Right atrium auricular region (tissue), 2 donors: ENCODE measurements at regions not wholly inside any gene's neighbourhood (a gene's known extent, or its start where the extent isn't known, plus 50 kb on each side); places are given as distances from the start of the nearest gene placed in this dataset.

Experiments
- DNase-seq: peaks from one replicate; pipeline ENCODE4 v3.0.0-alpha.2; 2019; ENCODE audit warnings: low spot score
- H3K27ac ChIP-seq, 2 donors: fragments of 200-600 bp; sonication (generic); 1 replicate in 1 of 2; 2 replicates in 1 of 2; pipeline ENCODE4 v1.5.1; 2016 to 2019
- H3K27me3 ChIP-seq, 2 donors: fragments of 200-600 bp; sonication (generic); one replicate each; pipeline versions ENCODE4 v1.5.1 to v1.6.0; 2017 to 2019
- H3K36me3 ChIP-seq: fragments of 200-600 bp; sonication (generic); one replicate; pipeline ENCODE4 v1.5.1; 2016
- H3K4me1 ChIP-seq, 2 donors: fragments of 200-600 bp; sonication (generic); one replicate each; pipeline versions ENCODE4 v1.5.1 to v1.6.0; 2017 to 2019
- H3K4me3 ChIP-seq, 2 donors: fragments of 200-600 bp; sonication (generic); 1 replicate in 1 of 2; 2 replicates in 1 of 2; pipeline ENCODE4 v1.5.1; 2017 to 2019; ENCODE audit warnings: mild to moderate bottlenecking in 1 of 2, moderate library complexity in 1 of 2
- H3K9me3 ChIP-seq, 2 donors: fragments of 200-600 bp; sonication (generic); one replicate each; pipeline ENCODE4 v1.5.1; 2019
- TF ChIP-seq, protein P1 (sequence below), 2 donors: fragments of 200-600 bp; sonication (generic); IDR thresholded peaks; one replicate each; pipeline ENCODE4 v1.5.1; 2019; ENCODE audit warnings: antibody characterized with exemption in 2 of 2

DNA sequence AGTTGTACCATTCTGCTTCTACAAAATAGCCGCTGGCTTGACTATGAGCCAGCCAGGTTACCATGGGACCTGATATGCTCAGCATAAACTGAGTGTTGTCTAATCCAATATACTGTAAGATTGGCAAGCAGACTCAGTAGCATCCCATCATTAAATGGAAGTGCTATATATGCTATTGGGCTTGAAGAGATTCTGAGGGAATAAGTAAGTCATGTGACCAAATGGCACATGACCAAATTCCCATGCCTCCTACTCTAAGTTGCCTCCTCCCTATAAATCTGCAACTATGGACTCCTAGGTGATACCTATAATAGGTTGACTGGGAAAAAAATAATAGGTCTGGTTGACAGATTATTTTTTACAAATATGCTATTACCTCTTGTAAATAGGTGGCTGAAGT lies 698.6 kb downstream of the BRINP3 start:
- H3K4me1 ChIP-seq, result no peaks in the 10 kb centered on the region
- no peak for DNase-seq

DNA sequence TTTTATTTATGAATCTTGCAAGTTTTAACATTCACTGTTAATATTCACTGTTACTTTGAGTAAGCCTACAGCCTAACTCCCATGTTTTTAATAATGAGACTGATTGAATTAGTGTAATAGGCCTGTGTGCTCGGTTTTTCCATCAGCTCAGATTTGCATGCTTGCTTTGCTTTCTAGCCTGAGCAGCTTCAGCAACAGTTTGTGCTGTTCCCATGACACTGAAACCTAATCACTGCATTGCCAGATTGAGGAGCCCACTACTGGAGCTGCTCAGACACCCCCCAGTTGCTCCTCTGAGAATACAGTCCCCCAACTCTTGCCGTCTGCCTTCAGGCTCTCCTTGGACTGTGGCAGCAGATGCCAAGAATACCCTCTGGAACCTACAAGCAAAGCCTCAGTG lies 695.4 kb downstream of the BRINP3 start:
- Histone ChIP-seq H3K27me3 (no peaks in the 10 kb centered on the region), H3K36me3 (no peaks in the 10 kb centered on the region), H3K9me3 (no peaks in the 10 kb centered on the region), H3K4me3 (no peak overlapping the region), H3K27ac (no peak overlapping the region), H3K4me1 (no peaks in the 10 kb centered on the region)
- DNase-seq, result no peak
- TF ChIP-seq, protein P1, sequence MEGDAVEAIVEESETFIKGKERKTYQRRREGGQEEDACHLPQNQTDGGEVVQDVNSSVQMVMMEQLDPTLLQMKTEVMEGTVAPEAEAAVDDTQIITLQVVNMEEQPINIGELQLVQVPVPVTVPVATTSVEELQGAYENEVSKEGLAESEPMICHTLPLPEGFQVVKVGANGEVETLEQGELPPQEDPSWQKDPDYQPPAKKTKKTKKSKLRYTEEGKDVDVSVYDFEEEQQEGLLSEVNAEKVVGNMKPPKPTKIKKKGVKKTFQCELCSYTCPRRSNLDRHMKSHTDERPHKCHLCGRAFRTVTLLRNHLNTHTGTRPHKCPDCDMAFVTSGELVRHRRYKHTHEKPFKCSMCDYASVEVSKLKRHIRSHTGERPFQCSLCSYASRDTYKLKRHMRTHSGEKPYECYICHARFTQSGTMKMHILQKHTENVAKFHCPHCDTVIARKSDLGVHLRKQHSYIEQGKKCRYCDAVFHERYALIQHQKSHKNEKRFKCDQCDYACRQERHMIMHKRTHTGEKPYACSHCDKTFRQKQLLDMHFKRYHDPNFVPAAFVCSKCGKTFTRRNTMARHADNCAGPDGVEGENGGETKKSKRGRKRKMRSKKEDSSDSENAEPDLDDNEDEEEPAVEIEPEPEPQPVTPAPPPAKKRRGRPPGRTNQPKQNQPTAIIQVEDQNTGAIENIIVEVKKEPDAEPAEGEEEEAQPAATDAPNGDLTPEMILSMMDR (IDR thresholded peaks at IDR 0.05), result no peak

More for the DNA sequence above, 698.6 kb downstream of the BRINP3 start:
- no peak overlapping the region for H3K27ac ChIP-seq
- TF ChIP-seq, protein P1 (IDR thresholded peaks at IDR 0.05), result no peak
- H3K9me3 ChIP-seq, result no peaks in the 10 kb centered on the region
- H3K36me3 ChIP-seq, result no peaks in the 10 kb centered on the region
- no peak overlapping the region for H3K4me3 ChIP-seq
- H3K27me3 ChIP-seq, result no peaks in the 10 kb centered on the region

DNA sequence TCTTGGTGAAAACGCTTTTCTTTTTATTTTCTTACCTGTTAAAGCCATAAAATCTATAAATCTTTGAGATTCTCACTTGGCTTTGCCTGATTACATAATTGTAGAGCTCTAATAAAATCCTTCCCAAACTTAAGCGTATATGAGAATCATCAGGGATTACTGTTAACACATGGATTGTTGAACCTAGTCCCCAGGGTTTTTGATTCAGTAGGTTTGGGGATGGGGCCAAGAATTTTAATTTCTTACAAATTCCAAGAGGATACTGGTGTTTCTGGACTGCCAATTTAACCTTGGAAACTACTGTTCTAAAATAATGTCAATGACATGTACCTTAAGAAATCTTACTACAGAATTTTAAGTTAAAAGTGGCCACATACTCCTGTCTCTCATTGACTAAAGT lies 694.2 kb downstream of the BRINP3 start:
- no peaks in the 10 kb centered on the region for H3K4me1 ChIP-seq
- no peaks in the 10 kb centered on the region for H3K27me3 ChIP-seq
- no peak overlapping the region for H3K4me3 ChIP-seq
- no peaks in the 10 kb centered on the region for H3K9me3 ChIP-seq
- no peak for DNase-seq
- TF ChIP-seq, protein P1 (IDR thresholded peaks at IDR 0.05), result no peak
- no peak overlapping the region for H3K27ac ChIP-seq
- H3K36me3 ChIP-seq, result no peaks in the 10 kb centered on the region

DNA sequence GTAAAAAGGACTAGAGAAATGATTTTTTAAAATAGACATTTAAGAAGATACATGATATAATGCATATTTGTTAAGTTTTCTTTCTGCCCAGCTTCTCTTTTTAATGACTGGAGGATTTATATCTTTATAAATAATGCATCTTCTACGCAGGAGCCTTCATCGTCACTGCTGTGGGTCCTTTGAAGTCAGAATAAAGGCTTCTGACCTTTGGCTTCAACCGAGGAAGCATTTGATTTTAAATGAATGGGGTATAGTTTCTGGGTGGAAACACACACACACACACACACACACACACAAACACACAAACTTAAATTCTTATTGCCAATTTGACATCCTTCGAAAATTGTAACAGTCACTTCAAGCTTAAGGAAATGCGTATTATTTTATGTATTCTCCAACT lies 690.9 kb downstream of the BRINP3 start:
- Histone ChIP-seq H3K4me1 (no peaks in the 10 kb centered on the region), H3K9me3 (no peaks in the 10 kb centered on the region), H3K27ac (no peak overlapping the region), H3K27me3 (no peaks in the 10 kb centered on the region), H3K36me3 (no peaks in the 10 kb centered on the region), H3K4me3 (no peak overlapping the region)
- DNase-seq, result no peak
- TF ChIP-seq, protein P1 (IDR thresholded peaks at IDR 0.05), result no peak

DNA sequence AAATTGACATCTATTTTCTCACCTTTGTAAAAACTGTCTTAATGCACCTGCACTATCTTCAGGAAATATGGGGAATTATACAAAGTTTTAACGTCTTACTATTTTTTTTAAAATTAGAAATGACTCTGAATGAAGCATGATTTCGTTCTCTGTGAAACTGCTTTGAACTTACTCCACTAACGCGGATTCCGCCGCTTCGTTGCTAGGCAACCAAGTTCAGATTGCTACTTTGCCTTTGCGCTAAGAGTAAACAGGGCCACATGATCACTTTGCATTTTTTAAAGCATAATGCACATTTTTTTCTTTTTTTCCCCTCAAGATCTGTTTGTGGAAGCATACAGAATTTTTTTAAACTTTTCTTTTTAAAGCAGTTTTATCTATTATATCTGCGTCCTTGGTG lies 690.5 kb downstream of the BRINP3 start:
- no peaks in the 10 kb centered on the region for H3K36me3 ChIP-seq
- H3K27me3 ChIP-seq, result no peaks in the 10 kb centered on the region
- no peaks in the 10 kb centered on the region for H3K4me1 ChIP-seq
- DNase-seq, result no peak
- H3K9me3 ChIP-seq, result no peaks in the 10 kb centered on the region
- no peak overlapping the region for H3K4me3 ChIP-seq
- no peak overlapping the region for H3K27ac ChIP-seq
- TF ChIP-seq, protein P1 (IDR thresholded peaks at IDR 0.05), result no peak

DNA sequence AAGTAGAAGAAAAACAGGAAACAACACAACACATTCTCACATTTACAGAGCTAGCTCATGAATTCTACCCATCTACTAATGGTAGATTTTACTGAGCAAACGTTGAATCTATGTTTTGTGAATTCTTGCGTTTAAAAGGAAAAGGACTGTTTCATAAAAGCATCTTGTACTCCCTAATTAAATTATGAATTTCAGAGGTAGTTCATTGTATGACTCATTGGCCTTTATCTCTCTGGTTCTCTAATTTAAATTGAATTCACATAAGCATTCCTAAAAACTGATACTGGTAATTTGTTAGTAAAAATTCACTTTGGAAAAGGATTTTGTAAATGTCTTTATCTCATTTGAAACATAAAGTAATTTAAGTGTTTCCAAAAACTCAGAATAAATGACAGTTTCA lies 687.3 kb downstream of the BRINP3 start:
- Histone ChIP-seq H3K36me3 (no peaks in the 10 kb centered on the region), H3K9me3 (no peaks in the 10 kb centered on the region), H3K27me3 (no peaks in the 10 kb centered on the region), H3K27ac (no peak overlapping the region), H3K4me3 (no peak overlapping the region), H3K4me1 (no peaks in the 10 kb centered on the region)
- TF ChIP-seq, protein P1 (IDR thresholded peaks at IDR 0.05), result no peak
- no peak for DNase-seq
